GDM1 (cell line): ENCODE measurements at regions not wholly inside any gene's neighbourhood (a gene's known extent, or its start where the extent isn't known, plus 50 kb on each side); places are given as distances from the start of the nearest gene placed in this dataset.

Source experiments
- DNase-seq: peaks from one replicate; lab custom pipeline; 2025; lab: John Stamatoyannopoulos, UW

DNA sequence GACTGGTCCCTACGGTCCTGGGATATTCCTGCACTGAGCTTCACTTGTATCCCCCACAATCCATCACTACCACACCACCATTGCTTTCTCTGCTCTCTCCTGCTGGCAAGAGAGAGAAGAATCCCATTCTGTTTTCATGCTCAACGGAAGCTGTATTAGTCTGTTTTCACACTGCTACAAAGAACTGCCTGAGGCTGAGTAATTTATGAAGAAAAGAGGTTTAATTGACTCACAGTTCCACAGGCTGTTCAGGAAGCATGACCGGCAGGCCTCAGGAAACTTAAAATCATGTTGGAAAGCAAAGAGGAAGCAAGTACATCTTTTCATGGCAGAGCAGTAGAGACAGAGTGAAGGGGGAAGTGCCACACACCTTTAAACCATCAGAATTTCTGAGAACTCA, 260.4 kb upstream of the LYZL1 start:
- DNase-seq, result no peak

DNA sequence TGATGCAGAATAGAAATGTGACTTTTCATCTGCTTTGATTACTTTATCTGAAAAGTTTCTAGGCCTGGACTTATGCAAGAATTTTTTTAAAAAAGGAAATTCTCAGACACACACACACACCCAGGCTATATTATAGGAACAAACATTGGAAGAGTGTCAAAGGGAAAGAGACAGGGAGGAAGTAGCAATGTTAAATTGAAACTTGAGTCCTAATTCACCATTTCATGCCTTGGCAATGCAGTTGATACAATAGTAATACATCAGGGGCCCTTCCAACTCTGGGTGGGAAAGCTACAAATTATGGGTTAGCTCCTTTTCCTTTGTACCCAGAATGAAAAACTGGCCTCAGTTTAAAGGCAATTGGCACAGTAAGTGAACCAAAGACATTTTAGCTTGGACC, 258.0 kb upstream of the LYZL1 start:
- no peak for DNase-seq

DNA sequence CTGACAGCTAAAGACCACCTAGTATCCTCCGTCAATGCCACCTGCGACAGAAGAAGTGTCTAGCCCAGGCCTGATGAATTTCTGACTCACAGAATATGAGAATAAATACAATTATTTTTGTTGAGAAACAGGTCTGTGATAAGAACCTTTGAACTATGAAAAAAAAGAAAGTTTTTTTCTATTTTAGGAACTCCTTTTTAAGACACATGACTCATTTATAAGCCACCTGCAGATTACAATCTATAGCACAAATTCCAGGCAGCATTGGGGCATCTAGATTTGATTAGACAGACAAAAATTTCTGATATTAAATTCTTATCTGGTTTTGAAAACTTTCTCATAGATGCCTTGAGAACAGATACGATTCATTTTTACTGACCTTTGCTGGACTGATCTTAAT, 256.7 kb upstream of the LYZL1 start:
- no peak for DNase-seq

DNA sequence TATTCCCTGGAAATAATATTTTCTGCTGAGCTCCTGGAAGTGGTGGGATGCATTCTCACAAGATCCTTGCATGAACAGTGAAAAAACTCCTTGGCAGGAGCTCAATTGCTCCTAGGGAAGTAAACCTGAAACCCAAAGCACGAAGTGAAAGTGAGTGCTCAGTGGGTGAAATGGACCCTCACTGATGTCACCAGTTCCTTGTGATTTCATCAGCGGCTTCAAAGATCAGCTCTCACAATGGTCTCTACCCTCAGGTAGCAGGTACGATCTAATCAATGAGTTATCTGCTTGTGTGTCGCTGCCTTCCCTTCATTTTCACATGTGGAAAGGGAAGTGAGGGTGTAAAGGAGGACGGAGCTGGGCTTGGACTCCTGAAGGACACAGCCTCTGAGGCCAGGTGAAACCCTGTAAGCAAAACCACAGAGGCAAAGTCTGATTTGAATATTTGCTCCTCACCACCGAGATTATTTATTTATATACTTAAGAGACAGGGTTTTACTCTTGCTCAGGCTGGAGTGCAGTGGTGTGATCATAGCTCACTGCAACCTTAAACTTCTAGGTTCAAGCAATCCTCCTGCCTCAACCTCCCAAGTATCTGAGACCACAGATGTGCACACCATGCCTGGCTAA, 255.4 kb upstream of the LYZL1 start:
- no peak for DNase-seq

DNA sequence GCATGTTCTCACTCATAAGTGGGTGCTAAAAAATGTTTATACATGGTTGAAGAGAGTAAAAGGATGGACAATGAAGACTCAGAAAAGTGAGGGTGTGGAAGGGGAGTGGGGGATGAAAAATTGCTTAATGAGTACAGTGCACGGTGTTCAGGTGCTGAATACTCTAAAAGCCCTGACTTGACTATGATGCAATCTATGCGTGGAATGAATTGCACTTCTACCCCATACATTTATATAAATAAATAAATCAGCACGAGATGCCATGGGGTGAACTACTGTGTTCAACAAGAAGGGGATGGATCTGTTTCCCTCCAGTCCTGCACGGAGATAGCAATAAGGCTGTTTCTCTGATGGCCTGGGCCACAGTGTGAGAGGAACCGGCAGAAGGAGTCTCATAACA, 254.3 kb upstream of the LYZL1 start:
- no peak for DNase-seq

DNA sequence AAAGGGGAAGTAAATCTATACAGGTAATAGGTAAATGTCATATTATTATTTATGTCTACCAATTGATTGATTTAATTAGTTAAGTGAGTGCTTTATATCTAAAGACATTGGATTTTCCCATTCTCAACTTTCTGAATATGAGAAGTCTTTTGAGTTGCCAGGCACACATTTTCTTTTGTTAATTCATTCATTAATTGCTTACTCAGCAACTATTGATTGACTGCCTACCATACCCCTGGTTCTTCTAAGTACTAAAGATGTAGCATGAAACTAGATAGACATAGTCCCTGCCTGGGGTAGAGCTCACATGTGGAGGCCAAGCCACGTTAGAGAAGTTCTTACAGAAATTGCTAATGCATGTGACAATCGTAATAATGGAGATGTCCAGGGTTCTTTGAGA, 253.1 kb upstream of the LYZL1 start:
- DNase-seq, result no peak

DNA sequence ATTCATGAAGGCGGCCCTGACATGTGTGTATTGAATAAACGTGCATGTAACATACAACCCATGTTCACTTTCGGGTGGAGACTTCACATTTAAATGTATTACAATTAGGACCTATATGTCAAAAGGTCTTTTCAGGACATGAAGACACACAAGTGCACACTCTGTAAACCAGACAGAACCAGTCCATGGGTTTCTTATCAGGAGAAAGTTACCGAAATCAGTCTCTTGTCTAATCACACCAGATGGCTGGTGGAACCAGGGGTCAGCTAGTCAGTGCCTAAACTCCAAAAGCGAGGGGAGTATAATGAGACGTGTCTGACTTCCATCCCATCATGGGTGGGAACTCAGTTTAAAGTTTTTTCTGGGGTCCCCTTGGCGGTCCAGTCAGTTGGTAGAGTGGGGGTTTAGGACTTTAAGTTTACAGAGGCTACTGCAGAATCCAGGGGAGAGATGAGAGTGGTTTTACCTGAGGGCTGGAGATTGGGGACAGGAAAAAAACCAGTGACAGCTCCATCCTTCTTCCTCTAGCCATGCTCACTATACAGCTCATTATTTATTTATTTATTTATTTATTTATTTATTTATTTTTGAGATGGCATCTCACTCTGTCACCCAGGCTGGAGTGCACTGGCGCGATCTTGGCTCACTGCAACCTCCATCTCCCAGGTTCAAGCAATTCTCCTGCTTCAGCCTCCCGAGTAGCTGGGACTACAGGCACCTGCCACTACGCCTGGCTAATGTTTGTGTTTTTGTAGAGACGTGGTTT, 251.3 kb upstream of the LYZL1 start:
- DNase-seq, result no peak

DNA sequence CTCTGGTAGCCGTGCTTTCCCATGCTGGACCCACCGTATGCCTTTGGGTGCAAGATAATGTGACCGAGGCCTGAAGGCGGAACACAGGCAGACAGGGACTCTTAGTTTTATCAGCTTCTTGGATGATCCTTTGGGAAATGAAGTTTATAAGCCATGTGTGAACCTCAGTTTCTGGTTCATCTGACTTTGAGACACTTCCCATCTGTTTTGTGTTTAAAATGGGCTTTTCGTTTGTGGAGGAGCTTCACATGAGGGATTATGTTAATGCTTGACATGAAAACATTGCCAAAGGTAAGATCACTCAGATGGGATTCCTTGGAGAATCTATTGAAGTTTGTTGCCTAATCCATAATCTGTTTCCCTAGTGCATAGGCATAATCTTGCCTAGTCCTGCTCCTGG, 249.8 kb upstream of the LYZL1 start:
- no peak for DNase-seq

DNA sequence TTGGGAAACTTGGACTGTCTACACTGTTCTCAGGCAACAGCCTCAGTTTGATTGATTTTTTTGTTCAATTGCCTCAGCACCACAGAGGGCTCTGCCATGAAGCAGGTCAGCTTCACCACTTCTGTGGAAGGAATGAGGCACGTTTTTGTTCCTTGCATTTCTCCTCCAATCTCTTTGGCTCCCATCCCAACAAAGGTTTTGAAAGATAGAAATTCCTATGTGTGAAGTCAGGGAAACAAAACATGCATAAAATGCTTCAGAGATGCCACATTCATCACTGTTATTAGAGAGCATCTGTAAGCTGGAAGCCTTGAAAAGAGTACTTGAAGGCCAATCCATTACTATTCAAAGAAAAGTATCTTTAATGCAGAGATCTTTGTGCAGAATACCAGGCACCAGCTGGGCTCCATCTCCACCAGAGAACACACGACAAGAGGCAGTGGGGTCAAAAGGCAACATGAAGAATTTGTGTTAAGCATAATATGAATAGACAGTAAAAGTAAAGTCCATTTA, 249.1 kb upstream of the LYZL1 start:
- DNase-seq, result no peak

DNA sequence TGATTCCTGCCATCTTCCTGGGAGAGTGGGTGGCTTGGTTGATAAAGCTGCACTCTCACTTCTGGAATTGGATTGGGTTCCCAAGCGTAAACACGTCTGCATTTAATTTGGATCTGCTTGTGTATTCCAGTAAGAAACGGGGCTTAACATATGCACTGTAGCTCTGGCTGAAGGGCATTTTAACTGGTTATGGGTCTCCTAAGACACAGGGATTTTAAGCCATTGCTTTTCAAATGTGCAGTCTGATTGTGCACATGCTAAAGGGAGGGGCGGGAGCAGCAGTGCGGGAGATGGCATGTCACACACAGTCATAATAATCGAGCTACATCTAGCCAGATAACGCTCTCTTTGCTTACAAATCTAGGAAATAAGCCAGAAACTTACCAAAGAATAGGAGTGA, 247.3 kb upstream of the LYZL1 start:
- DNase-seq, result no peak

DNA sequence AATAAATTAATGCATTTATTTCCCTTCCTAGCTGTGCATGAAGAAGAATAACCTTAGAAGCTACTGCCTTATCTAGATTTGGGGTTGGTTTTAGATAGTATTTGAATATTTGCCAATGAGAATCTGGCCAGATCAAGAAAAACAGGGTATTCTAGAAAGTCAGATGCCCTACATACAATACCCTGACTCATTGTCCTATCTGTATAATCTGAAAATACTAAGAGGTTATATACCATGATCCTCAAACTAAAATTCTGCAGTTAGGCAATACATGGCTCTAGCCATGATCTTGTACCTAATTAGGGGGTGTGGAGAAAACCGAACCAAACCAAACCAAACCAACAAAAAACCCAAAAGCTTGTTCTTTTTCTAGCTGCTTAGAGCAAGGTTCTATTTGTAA, 240.4 kb upstream of the LYZL1 start:
- DNase-seq, result no peak

DNA sequence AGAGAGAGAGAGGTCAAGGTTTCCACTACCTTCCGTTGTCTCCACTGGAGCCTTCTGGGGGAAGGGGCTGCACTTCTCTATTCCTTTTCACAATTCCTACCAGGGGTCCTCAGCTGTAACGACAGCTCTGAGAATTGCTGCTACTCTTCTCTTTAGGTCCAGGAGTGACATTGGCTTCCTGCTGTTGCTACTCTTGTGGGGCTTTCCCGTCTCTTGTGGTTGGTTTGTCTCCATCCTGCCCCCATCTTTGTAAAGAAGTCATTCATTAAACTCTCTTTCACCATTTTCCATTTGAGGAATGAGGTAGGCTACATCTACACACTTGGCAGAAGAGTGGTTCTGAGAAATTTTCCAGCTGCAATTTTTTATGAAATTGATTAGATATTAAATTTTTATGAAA, 238.8 kb upstream of the LYZL1 start:
- DNase-seq, result no peak

DNA sequence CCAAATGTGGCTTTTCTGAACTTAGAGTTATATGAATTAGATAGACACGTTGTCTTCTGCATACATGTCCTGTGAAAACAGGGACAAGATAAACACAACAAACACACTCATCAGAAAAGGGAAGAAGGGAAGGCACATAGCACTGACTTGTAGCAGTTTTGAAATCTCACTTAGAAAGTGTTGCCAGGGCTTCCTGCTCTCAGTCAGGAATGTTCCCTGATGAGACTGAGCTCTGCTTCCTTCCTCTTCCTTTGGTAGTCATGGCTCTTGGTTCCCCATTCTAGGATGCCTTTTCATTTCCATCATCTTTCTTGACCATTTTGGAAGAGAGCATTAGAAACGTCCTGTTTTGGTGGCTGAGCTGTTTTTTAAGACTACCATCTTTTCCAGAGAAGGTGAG, 233.8 kb upstream of the LYZL1 start:
- DNase-seq, result no peak

DNA sequence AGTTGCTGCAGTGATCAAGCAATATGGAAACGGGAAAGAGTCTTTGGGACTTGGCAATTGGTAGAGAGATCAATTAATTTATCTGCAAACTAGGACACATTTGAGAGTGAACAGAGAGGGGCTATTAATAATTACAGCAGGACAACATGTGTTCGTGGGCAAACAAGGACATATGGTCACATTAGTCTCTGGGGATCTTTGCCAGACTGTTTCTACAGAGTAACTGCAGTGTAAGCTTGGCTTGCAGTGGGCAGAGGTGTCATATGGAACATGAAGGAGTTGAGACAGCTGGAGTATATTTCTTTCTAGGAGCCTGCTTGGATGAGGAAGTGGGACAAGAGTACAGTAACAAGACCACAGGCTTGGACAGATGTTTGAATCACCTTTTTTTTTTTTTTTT, 232.1 kb upstream of the LYZL1 start:
- DNase-seq, result no peak

DNA sequence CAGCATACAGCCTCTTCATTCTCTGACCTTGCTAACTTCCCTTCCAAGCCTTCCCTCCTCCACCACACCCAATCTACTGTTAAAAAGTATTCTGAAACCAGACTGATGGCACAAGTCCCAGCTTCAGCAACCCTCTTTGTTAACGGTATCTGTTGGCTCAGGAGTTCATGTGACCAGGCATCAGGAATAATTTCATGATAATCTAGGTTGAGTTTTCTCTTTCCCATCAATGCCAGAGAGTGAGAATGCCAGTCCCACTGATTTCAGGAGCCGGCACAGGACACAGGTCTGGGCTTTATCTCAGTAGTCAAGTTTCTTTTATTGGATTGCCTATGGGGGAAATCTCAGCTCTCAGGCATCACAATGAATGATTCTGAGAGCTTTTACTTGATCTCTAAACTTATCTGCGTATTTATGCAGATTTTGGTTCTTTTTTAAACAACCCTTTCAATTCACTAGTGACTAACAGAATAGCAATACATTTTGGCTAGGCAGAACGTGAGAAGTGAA, 231.0 kb upstream of the LYZL1 start:
- no peak for DNase-seq

DNA sequence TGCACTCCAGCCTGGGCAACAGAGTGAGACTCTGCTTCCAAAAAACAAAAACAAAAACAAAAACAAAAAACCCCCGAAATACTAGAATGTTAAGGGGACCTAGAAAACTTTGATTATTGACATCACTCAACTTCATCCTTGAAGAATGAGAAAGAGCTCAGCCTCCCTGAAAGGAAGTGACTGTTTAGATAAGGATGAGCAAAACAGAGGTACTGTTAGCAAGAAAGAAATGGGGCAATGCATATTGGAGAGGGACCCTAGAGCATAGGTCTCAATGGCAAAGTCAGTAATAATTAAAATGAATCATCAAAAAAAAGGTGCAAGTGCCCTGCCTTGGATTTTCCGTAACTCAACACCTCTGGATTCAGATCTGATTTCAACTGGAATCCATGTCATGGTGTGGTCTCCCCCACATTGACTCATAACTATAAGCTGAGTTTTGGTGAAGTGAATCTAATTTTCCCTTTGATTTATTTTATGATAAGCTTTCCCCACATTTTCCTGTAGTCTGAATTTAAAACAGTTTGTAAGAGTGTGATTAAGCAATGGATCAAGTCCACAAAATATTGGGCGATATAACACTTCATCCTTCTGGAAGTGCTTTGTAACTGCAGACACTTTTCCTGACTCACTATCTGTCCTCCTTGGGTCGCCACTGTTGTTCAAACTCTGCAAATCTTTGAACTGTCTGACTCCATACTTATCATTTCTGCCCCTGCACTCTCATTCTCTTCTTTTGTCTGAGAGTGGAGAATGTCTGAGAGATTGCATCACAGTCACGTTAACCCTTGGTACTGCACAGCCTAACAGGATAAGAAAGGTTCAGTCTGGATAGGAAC, 224.8 kb upstream of the LYZL1 start:
- DNase-seq, result no peak

DNA sequence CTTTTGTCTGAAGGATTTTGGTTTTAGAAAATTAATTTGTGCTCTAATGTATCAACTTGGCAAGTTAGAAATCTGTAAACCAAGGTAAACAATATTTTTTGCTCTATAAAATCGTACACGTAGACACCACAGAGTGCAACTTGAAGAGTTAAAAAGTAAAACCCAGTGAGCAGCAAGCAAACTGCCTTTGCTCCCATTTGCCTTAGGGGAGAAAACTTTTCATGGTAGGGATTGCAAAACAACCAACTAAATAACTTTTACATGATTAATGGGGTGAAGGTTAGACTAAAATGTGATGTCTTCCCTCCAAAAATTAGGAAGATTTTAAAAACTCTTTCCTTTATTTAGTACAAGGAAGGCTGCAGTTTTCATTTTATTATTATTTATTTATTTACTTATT, 224.2 kb upstream of the LYZL1 start:
- DNase-seq, result no peak

DNA sequence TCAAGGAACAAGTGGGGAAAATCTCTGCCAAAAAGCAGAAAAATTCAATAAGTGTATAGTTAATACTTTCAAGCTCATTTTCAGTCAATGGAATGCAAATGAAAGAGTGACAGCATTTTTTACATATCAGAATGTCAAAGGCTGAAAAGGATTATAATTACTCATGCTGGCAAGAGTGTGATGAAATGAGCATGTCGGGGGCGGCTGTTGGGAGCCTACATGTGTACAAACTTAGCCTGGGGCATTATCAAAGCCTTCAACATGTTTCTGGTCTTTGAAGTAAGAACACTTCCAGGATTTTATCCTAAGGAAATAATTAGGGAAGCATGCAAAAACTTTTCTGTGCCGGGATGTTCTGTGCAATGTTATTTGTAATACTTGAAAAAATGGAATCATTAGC, 221.7 kb upstream of the LYZL1 start:
- DNase-seq, result no peak

DNA sequence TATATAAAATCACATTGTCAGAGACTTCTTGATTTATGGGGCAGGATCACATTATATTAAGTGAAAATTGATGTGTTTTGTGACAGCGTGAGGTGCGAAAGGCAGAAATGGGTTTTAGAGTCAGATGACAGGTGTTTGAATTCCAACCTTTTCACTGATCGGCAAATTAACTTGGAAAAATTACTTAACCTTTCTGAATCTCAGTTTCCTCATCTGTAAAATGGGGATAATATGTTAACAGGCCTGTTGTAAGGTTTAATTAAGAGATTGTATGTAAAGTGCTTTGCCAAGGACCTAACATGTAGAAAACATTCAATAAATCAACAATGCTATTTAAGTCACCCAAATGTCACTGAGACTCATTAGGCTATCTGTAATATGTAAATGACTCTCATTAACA, 221.2 kb upstream of the LYZL1 start:
- DNase-seq, result no peak

DNA sequence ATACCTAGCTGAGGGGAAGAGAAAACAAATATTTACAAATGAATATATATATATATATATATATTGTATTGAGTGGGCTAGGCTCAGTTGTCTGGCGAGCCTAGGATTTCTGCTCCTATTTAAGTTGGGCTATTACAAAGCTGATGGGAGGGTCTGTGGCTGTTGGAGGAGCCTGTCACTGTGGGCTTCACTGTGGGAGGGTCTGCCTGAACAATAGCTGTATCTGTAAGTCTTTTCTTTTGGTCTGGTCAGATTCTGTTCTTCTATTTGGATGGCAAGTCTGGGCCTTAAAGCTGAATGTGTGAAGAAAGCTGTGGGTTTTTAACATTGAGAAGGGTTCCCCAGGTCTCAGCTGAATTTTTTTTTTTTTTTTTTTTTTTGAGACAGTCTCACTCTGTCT, 220.6 kb upstream of the LYZL1 start:
- DNase-seq, result no peak

DNA sequence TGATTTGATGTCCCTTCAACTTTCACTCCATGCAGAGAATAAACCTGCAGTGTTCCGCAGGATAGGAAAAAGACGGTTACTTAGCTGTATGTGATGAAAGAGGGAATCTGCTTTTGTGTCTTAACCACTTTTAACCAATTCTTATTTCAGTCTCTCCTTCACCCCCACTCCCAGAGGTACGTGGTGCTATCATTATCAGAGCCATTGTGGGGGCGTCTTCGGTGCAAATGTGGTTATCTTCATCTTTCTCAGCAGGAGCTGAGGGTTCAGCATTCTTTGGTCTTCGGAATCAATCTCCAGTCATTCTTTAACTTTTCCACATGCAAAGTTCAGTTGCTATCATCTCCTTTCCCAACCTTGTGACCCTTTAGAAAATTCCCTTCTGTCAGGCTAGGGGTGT, 219.9 kb upstream of the LYZL1 start:
- no peak for DNase-seq

DNA sequence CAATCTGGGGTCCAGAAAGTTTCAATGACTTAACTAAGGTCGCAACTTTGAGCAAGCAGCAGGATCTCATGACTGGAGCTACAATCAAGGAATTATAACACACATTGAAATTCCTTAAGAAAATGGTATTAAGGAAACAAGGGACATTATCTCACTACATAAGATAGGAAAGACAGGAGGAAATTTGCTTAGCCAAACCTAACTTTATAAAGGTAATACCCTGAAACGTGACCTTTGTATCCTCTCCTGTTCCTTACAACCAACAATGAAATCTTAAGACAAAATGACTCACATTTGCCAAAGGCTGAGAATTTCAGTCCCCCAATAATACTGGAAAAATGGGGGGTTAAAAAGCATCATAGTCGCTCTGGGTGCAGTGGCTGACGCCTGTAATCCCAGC, 218.9 kb upstream of the LYZL1 start:
- DNase-seq, result no peak

DNA sequence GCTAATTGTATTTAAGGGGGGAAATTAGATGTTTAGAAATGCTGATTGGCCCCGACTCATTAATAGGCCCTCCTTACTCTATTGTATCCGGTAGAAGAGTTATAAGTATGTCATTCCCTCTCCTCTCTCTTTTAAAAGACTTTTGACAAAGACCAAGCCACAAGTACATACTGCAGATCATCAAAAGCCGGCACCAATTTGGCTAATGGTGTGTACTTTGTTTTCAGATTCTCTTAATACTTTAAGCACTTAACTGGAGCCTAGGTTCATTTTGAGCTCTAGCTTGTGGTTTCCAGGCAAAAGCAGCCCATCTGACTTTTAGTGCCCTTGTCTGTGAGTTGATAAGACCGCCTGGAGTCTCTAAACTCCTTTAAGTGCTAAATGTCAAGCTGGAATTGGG, 210.0 kb upstream of the LYZL1 start:
- no peak for DNase-seq
